22Rv1 (cell line): ENCODE measurements at regions not wholly inside any gene's neighbourhood (a gene's known extent, or its start where the extent isn't known, plus 50 kb on each side); places are given as distances from the start of the nearest gene placed in this dataset.

Experiments
- CTCF ChIP-seq: fragments of 450-650 bp; IDR thresholded peaks from 2 replicates; pipeline ENCODE4 v1.5.1; 2017; ENCODE audit warnings: mild to moderate bottlenecking
- ZFX ChIP-seq: fragments of 450-650 bp; IDR thresholded peaks from 2 replicates; pipeline ENCODE4 v1.6.1; 2017; ENCODE audit warnings: antibody characterized with exemption, borderline replicate concordance

- TF ChIP-seq CTCF (no peak), ZFX (no peak)
These were observed 326.6 kb upstream of the IGFBP3 start for GRCh38 chr7:46247664-46248063.
